Fibroblast of skin of back (primary cell): ENCODE measurements at regions not wholly inside any gene's neighbourhood (a gene's known extent, or its start where the extent isn't known, plus 50 kb on each side); places are given as distances from the start of the nearest gene placed in this dataset.

ENCODE experiments used
- DNase-seq: peaks from one replicate; pipeline ENCODE4 v3.0.0-alpha.2; 2013

DNA sequence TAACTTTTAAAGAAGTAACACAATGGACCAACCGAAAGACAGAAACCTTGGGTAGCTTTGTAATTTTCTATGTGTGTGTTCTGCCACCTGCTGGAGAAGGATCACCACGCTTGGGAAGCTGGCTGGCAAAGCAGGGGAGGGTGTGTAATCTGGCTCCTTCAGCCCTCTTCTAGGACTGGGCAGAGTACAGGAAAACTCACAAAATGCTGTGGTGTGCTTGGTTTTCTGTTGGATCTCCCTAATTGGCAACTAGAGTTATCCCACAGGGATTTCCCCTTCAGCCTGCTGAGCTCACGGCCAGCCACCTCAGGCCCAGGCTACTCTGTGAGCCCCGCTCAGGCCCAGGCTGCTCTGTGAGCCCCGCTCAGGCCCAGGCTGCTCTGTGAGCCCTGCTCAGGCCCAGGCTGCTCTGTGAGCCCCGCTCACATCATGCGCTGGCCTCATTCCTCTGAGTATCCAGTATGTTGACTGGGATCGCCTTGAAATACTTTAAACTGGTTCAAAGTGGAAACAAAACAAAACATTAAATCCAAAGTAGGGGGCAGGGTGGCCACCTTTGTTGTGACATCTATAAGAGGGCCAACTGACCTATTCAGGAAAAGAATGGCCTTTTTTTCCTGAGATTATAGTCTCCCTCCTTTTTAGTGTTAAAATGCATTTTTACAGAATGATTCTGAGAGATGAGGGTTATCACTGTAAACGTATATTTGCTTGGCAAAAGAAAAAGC lies 52.0 kb upstream of the RNU6-8 start:
- DNase-seq = peak; percentile 73

DNA sequence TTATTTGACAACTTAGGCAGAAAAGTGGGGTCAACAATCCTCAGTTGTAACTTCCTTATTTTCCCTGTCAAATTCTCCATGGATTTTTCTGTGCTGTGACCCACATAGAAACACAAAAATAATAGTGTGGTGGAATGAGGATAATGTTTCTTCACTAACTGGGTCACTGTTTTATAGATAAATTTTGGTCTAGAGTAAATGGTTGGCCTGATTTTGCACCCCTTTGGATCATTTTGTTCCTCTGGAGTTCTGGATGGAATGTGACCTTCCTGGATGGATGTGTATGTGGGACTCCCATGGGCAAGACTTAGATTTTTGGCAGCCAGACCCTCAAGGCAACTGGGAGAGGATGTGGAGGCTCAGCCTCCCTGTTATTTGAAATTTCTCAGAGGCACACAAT lies 52.7 kb upstream of the RNU6-8 start:
- DNase-seq = no peak

DNA sequence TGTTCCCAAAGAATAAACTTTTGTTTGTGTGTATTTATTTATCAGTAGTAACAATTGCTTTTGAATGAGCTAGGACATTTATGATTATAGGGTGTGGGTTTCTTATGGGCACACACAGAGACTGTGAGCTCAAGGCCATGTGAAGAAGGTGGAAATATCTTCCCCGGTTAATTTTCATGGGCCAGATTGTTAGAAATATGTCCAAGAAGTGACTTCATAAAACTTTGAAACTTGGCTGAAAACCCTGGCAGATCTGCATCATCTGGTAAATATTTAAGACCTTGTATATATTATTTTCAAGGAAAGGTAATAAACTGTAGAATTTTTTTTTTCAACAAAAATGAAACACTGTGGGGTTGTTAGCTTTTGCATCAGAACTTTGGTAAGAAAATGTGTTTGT lies 53.5 kb upstream of the RNU6-8 start:
- no peak for DNase-seq

DNA sequence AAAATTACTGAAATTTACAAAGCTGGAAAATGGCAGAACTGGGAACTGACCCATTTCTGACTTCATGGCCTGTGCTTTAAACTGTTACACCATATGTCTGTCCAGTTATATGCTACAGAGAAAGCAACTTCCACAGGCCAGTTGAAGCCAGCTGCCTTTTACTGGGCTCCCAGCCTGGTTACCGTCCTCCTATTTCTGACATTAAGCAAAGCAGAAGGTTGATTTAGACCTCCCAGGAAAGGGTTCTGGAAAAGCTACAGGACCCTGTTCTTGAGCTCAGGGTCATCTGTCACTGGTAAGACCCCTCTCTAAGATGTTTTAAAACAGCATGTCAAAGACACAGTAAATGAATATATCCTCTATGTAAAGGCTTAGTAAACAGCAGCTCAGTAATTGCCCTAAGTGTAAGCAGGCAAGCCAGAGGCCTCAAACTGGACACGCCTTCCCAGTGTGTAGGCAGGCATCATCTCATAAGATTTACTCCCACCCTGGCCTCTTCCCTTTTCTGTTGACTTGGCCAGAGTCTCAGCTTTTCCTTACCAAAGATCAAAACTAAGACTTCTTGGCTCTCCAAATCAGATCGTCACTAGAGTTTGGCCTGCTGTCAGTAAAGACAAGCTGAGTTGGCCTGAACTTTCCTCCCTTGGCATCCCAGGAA lies 55.4 kb upstream of the RNU6-8 start:
- no peak for DNase-seq

DNA sequence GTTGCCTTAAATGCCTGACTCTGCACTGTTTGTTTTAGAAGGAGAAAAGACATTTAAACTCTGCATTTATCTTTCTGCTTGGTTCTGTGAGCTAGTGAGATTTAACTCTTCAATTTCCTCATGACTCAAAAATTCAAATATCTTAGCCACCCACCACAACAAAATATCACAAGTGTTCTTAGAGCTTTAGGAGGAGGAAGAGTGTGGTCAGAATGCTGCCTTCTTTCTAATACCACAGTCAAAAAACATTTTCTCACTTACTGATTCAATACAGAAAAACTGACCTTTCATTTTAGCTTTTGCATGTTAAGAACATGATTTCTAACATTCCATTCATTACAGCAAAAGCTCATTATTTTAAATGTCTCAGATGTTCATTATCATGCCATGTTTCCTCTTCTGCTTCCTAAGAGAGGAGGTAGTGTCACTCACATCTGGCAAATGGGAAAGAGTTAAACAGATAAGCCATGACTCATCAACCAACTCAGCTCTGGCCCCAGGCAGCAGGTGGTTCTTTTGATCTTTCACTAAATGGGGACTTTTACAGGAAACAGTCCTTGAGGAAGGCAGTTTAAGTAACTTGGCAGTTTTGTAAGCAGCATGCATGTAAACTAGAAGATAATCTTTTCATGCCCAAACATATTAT lies 56.4 kb upstream of the RNU6-8 start:
- DNase-seq = peak; percentile 13

DNA sequence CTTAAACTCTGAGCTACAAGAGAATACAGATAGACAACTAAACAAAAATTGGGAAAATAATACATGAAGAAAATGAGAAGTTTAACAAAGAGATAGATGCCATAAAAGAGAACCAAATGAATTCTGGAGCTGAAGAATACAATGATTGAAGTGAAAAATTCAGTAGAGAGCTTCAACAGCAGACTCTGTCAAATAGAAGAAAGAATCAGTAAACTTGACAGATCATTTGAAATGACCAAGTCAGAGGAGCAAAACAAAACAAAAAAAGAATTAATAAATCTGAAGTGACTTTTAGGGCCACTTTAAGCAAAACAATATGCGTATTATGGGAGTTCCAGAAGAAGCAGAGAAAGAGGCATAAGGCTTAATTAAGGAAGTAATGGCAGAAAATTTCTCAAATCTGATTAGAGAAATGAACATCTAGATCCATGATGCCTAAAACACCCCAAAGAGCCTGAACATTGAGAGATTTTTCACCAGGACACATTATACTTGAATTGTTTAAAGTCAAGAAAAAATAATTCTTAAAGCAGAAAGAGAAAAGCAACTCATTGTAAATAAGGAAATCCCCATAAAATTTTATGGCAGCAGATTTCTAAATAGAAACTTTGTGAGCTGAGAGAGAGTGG lies 61.0 kb upstream of the RNU6-8 start:
- DNase-seq = no peak

DNA sequence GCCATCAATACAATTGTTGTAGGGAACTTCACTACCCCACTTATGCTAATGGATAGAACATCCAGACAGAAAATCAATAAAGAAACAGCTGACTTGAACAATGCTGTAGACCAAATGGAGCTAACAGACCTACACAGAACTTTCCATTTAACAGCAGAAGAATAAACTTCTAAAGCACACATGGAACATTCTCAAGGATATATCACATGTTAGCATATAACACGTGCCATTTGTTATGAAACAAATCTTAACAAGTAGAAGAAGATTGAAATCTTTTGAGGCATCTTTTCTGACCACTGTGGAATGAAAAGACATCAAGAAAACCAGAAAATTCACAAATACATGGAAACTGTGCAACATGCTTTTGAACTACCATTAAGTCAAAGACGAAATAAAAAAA lies 62.5 kb upstream of the RNU6-8 start:
- DNase-seq = no peak

DNA sequence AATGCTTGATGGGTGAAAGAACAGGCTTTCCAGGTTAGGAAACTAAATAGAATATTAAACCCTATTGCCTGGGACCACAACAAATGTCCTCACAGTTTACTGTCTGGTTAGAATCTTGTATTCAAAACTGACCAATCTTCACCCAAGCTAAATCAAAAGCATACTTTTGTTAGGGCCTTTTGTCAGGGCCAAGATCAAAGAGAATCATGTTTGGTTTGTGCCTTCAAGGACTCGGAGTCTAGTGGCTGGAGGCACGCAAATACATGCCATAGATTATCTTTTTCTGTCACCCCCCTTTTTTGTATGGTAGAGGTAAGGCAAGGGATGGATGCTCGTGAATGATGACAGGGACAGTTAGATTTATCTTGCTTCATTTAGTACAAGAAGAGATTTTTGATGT lies 51.1 kb upstream of the AKAP6 start:
- no peak for DNase-seq
